PC-9 (cell line): ENCODE measurements at regions not wholly inside any gene's neighbourhood (a gene's known extent, or its start where the extent isn't known, plus 50 kb on each side); places are given as distances from the start of the nearest gene placed in this dataset.
A peak's percentile ranks its signal among the peaks of the same experiment; 100 is the strongest.

Experiments
- BruUV-seq: library from RNA; stranded (reverse); fragments of 400-500 nt; replicated peaks from 2 replicates; lab custom pipeline; 2021; lab: Mats Ljungman, UMichigan
- CTCF ChIA-PET: fragments of 300-600 bp; sonication (Branson Sonifier 250); formaldehyde crosslinking; loops from one replicate; lab custom pipeline; 2022; ENCODE audit warnings: antibody characterized with exemption; lab: Charles Lee
- POLR2A ChIA-PET: fragments of 300-600 bp; sonication (Branson Sonifier 250); formaldehyde crosslinking; loops from one replicate; lab custom pipeline; 2022; ENCODE audit warnings: antibody characterized with exemption; ENCODE audit not compliant: unreplicated experiment; lab: Charles Lee
- DNase-seq, 2 experiments: peaks; one replicate each; pipeline versions ENCODE4 v3.0.0 to v3.0.0-alpha.2; 2015 to 2022; ENCODE audit warnings: mixed read lengths in 1 of 2
- H2AFZ ChIP-seq: fragments of 200-600 bp; sonication (generic); 2 replicates; pipeline ENCODE4 v1.8.1; 2017; ENCODE audit warnings: antibody characterized with exemption
- H3F3A ChIP-seq: fragments of 200-600 bp; sonication (generic); 2 replicates; pipeline ENCODE4 v1.8.1; 2017; ENCODE audit warnings: antibody characterized with exemption, mild to moderate bottlenecking, low read depth; ENCODE audit not compliant: insufficient read depth
- H3K27ac ChIP-seq: fragments of 200-600 bp; sonication (generic); 2 replicates; pipeline ENCODE4 v1.6.1; 2016; ENCODE audit warnings: mixed run types
- H3K27me3 ChIP-seq: fragments of 200-600 bp; sonication (generic); 2 replicates; pipeline ENCODE4 v1.6.1; 2016; ENCODE audit warnings: low read depth, mixed run types; ENCODE audit not compliant: insufficient read depth
- H3K36me3 ChIP-seq: fragments of 200-600 bp; sonication (generic); 2 replicates; pipeline ENCODE4 v1.6.1; 2016; ENCODE audit warnings: low read depth, mixed run types
- H3K4me1 ChIP-seq: fragments of 200-600 bp; sonication (generic); replicated peaks from 2 replicates; pipeline ENCODE4 v1.6.1; 2016; ENCODE audit warnings: mixed run types; ENCODE audit not compliant: insufficient read depth
- H3K4me2 ChIP-seq: fragments of 200-600 bp; sonication (generic); 2 replicates; pipeline ENCODE4 v1.6.1; 2017; ENCODE audit warnings: mixed run types
- H3K4me3 ChIP-seq: fragments of 200-600 bp; sonication (generic); 2 replicates; pipeline ENCODE4 v1.6.1; 2016; ENCODE audit warnings: mixed run types
- H3K79me2 ChIP-seq: fragments of 200-600 bp; sonication (generic); 2 replicates; pipeline ENCODE4 v1.6.1; 2017; ENCODE audit warnings: low read depth, mixed run types
- H3K9me2 ChIP-seq: fragments of 200-600 bp; sonication (generic); 2 replicates; pipeline ENCODE4 v1.8.1; 2017; ENCODE audit warnings: mild to moderate bottlenecking; ENCODE audit not compliant: insufficient read depth
- H3K9me3 ChIP-seq: fragments of 200-600 bp; sonication (generic); 2 replicates; pipeline ENCODE4 v1.8.1; 2016; ENCODE audit warnings: low read depth; ENCODE audit not compliant: insufficient read depth
- H4K20me1 ChIP-seq: fragments of 200-600 bp; sonication (generic); 2 replicates; pipeline ENCODE4 v1.8.1; 2017; ENCODE audit not compliant: insufficient read depth
- EZH2 ChIP-seq: fragments of 200-600 bp; sonication (generic); IDR thresholded peaks from 2 replicates; pipeline ENCODE4 v1.8.0; 2017; ENCODE audit warnings: antibody characterized with exemption, low read depth
- intact Hi-C: fragments of 100-400 bp; cut with micrococcal nuclease; formaldehyde crosslinking; loops from one replicate; pipeline ENCODE4 v1.10.0; 2022; ENCODE audit not compliant: unreplicated experiment
- TF ChIP-seq, protein P1 (sequence below): fragments of 200-600 bp; sonication (generic); conservative IDR thresholded peaks from 2 replicates; pipeline ENCODE4 v1.6.1; 2017; ENCODE audit warnings: mixed run types, antibody characterized with exemption, mild to moderate bottlenecking, moderate library complexity

GRCh38 chr5:5558638-5559527 is 136.4 kb downstream of the ICE1 start:
- H2AFZ ChIP-seq: no peak overlapping the region
- H4K20me1 ChIP-seq: no peaks in the 10 kb centered on the region
- POLR2A ChIA-PET: no interaction called here
- no TSS peak for BruUV-seq
- no peak for DNase-seq
- no peaks in the 10 kb centered on the region for H3F3A ChIP-seq
- H3K79me2 ChIP-seq: no peaks in the 10 kb centered on the region
- H3K36me3 ChIP-seq: no peaks in the 10 kb centered on the region
- no peak overlapping the region for H3K4me2 ChIP-seq
- H3K9me3 ChIP-seq: no peaks in the 10 kb centered on the region
- CTCF ChIA-PET: no interaction called here
- intact Hi-C loops: no loop called here
- H3K9me2 ChIP-seq: no peaks in the 10 kb centered on the region
- H3K27ac ChIP-seq: no peak overlapping the region
- no peak for TF ChIP-seq EZH2
- TF ChIP-seq, protein P1, sequence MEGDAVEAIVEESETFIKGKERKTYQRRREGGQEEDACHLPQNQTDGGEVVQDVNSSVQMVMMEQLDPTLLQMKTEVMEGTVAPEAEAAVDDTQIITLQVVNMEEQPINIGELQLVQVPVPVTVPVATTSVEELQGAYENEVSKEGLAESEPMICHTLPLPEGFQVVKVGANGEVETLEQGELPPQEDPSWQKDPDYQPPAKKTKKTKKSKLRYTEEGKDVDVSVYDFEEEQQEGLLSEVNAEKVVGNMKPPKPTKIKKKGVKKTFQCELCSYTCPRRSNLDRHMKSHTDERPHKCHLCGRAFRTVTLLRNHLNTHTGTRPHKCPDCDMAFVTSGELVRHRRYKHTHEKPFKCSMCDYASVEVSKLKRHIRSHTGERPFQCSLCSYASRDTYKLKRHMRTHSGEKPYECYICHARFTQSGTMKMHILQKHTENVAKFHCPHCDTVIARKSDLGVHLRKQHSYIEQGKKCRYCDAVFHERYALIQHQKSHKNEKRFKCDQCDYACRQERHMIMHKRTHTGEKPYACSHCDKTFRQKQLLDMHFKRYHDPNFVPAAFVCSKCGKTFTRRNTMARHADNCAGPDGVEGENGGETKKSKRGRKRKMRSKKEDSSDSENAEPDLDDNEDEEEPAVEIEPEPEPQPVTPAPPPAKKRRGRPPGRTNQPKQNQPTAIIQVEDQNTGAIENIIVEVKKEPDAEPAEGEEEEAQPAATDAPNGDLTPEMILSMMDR: no peak
- H3K27me3 ChIP-seq: peaks cover 96% of the 10 kb centered on the region
- no peak overlapping the region for H3K4me3 ChIP-seq
- no peaks in the 10 kb centered on the region for H3K4me1 ChIP-seq

GRCh38 chr5:5558102-5558501 is 135.6 kb downstream of the ICE1 start:
- no peaks in the 10 kb centered on the region for H3F3A ChIP-seq
- no peaks in the 10 kb centered on the region for H3K36me3 ChIP-seq
- peak in 1 of 2 experiments; percentile 30 for DNase-seq
- no TSS peak for BruUV-seq
- intact Hi-C loops: no loop called here
- no peaks in the 10 kb centered on the region for H3K9me3 ChIP-seq
- H3K9me2 ChIP-seq: no peaks in the 10 kb centered on the region
- no peak for TF ChIP-seq EZH2
- TF ChIP-seq, protein P1: no peak
- CTCF ChIA-PET: no interaction called here
- H2AFZ ChIP-seq: no peak overlapping the region
- no peaks in the 10 kb centered on the region for H3K4me1 ChIP-seq
- peaks cover 92% of the 10 kb centered on the region for H3K27me3 ChIP-seq
- no peaks in the 10 kb centered on the region for H3K79me2 ChIP-seq
- H3K4me3 ChIP-seq: no peak overlapping the region
- no peaks in the 10 kb centered on the region for H4K20me1 ChIP-seq
- H3K27ac ChIP-seq: no peak overlapping the region
- POLR2A ChIA-PET: no interaction called here
- H3K4me2 ChIP-seq: no peak overlapping the region

DNA sequence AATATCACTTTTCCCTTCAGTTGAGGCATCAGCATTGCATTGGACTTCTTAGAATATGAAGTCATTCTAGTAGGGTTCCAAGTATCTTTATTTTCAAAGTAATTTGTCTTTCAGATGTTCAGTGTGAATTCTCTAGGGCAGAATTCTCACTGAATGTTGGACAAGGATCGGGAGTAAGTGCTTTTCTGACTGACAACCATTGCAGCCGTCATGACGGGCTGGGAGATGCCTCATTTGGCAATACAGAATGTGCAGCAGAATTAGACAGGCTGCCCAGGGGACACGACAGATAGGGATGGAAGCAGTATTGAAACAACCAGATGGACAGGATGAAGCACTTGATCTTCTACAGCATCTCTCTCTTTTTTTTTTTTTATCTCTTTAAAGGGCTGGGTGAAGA is 129.0 kb downstream of the ICE1 start:
- Histone ChIP-seq H3K79me2 (no peaks in the 10 kb centered on the region), H3K9me3 (no peaks in the 10 kb centered on the region), H3K4me2 (no peak overlapping the region), H3K27me3 (peaks cover 50% of the 10 kb centered on the region), H2AFZ (no peak overlapping the region), H3K4me3 (no peak overlapping the region), H3F3A (no peaks in the 10 kb centered on the region), H3K9me2 (no peaks in the 10 kb centered on the region), H3K27ac (no peak overlapping the region), H3K36me3 (no peaks in the 10 kb centered on the region), H3K4me1 (no peaks in the 10 kb centered on the region), H4K20me1 (no peaks in the 10 kb centered on the region)
- no peak for DNase-seq
- intact Hi-C loops: no loop called here
- no TSS peak for BruUV-seq
- no peak for TF ChIP-seq EZH2
- TF ChIP-seq, protein P1: no peak
- POLR2A ChIA-PET: no interaction called here
- CTCF ChIA-PET: no interaction called here
